ENCODE measurements at regions not wholly inside any gene's neighbourhood (a gene's known extent, or its start where the extent isn't known, plus 50 kb on each side); places are given as distances from the start of the nearest gene placed in this dataset.

DNA sequence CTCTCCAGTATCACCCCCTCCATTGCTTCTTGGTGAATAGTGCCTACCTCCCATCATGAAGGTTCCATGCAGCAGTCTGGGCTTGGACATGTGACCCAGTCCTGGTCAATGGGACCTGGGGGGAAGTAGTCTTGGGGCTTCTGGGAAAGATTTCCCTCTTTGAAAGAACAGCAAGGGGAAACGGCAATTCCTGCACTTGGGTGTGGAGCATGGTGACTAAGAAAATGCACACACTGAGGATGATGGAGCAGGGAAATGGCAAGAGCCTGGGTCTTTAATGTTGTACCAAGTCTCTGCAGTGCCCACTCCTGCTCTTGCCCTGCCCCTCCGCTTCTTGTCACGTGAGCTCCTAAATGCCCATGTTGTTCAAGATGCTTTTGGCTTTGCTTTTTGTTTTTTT is 131.4 kb upstream of the SIX2 start:
- Mint-ChIP-seq H3K27ac (no peak overlapping the region), H3K4me3 (ENCODE audit: low read depth) (no peak overlapping the region), H3K9me3 (no peaks in the 10 kb centered on the region), H3K4me1 (ENCODE audit: low read depth) (no peaks in the 10 kb centered on the region), H3K36me3 (ENCODE audit: low read depth) (no peaks in the 10 kb centered on the region), H3K27me3 (ENCODE audit: low read depth) (peaks cover 35% of the 10 kb centered on the region)
- intact Hi-C loops (cut with micrococcal nuclease) = no loop called here
- no peak for DNase-seq (ENCODE audit: low spot score)

DNA sequence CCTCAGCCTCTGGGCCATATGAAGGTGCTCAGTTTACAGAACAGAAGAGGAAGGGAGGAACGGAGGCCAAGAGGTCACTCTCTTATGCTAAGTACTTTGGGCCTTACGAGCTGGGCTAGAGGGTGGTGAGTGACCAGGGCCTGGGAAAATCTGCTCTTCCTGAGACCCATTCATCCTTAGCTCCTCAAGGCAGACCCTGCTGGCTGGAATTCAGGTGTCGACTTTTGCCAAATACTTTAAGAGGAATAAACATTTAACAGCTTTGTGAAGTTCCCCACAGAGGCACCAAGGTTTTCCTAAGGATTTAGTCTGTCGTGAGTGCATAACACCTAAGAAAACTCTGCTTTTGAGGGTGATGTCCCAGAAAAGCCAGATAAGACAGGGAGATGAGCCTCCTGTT is 129.7 kb upstream of the SIX2 start:
- H3K27ac Mint-ChIP-seq = no peak overlapping the region

DNA sequence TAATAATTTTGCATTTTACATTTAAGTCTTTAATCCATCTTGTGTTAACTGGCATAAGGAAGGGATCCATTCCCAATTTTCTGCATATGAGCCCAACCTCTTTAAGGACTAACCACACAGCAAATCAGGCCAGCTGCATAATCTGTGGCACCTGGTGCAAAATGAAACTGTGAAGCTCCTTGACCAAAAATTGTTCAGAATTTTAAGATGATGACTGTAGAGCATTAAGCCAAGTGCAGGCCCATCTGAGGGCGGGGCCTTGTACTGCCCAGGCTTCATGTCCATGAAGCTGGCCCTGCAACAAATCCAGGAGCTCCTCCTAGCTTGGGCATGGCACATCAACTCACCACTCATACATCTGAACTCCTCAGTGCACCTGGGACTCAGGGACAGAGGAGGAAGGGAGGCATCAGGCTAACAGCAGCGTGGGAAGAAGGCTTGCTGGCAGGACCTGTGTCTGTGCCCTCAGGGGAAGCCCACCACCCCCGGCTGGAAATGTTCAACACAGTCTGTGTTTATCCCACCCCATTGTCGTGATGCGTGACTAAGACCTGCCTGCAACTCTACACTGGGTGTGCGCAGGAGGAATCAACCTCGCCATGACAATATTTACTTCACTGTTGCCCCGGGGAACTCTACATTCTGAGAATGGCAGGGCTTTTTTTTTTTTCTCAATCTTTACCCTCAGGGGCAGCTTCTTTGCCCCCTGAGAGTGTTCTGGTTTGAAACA is 128.9 kb upstream of the SIX2 start:
- no peaks in the 10 kb centered on the region for H3K36me3 Mint-ChIP-seq (ENCODE audit: low read depth)
- H3K4me3 Mint-ChIP-seq (ENCODE audit: low read depth) = no peak overlapping the region
- intact Hi-C loops (cut with micrococcal nuclease) = no loop called here
- peaks cover 26% of the 10 kb centered on the region for H3K27me3 Mint-ChIP-seq (ENCODE audit: low read depth)
- H3K4me1 Mint-ChIP-seq (ENCODE audit: low read depth) = peaks cover 3% of the 10 kb centered on the region
- no peaks in the 10 kb centered on the region for H3K9me3 Mint-ChIP-seq
- H3K27ac Mint-ChIP-seq = no peak overlapping the region
- DNase-seq (ENCODE audit: low spot score) = no peak

More for the DNA sequence above, 129.7 kb upstream of the SIX2 start:
- Mint-ChIP-seq H3K36me3 (ENCODE audit: low read depth) (no peaks in the 10 kb centered on the region), H3K4me1 (ENCODE audit: low read depth) (peaks cover 3% of the 10 kb centered on the region), H3K9me3 (no peaks in the 10 kb centered on the region), H3K4me3 (ENCODE audit: low read depth) (no peak overlapping the region), H3K27me3 (ENCODE audit: low read depth) (peaks cover 27% of the 10 kb centered on the region)
- intact Hi-C loops (cut with micrococcal nuclease) = no loop called here
- no peak for DNase-seq (ENCODE audit: low spot score)

DNA sequence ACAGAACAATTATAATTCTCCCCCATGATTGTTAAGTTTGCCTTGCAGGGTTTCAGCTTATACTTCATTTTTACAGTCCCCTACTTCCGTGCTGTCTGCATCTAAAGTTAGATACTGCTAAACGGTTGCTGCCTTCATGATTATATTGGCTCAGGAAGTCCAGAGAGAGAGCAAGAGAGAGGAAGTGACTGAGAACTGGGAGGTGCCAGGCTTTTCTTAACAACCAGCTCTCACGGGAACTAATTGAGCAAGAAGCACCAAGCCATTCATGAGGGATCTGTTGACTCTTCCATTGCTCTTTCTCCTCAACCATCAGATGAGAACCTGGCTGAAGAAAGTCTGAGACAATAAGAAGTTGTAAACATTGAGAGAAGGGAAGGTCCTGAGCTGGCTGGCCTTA is 125.5 kb upstream of the SIX2 start:
- Mint-ChIP-seq H3K4me3 (ENCODE audit: low read depth) (no peak overlapping the region), H3K27ac (no peak overlapping the region), H3K36me3 (ENCODE audit: low read depth) (no peaks in the 10 kb centered on the region), H3K9me3 (no peaks in the 10 kb centered on the region), H3K27me3 (ENCODE audit: low read depth) (peaks cover 19% of the 10 kb centered on the region), H3K4me1 (ENCODE audit: low read depth) (peaks cover 3% of the 10 kb centered on the region)
- DNase-seq (ENCODE audit: low spot score) = no peak
- intact Hi-C loops (cut with micrococcal nuclease) = no loop called here

DNA sequence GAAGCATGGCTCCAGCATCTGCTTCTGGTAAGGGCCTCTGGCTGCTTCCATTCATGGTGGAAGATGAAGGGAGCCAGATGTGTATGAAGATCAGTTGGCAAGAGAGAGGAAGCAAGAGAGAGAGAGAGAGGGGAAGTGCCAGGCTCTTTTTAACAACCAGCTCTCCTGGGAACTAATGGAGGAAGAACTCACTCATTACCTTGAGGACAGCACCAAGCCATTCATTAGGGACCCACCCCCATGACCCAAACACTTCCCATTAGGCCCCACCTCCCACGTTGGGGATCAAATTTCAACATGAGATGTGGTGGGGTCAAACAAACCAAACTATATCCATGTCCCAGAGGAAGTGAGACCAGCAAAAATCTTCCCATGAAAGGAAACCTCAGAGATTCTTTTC is 124.8 kb upstream of the SIX2 start:
- no peak overlapping the region for H3K4me3 Mint-ChIP-seq (ENCODE audit: low read depth)
- no peaks in the 10 kb centered on the region for H3K36me3 Mint-ChIP-seq (ENCODE audit: low read depth)
- H3K27ac Mint-ChIP-seq = no peak overlapping the region
- no peak for DNase-seq (ENCODE audit: low spot score)
- intact Hi-C loops (cut with micrococcal nuclease) = no loop called here
- H3K27me3 Mint-ChIP-seq (ENCODE audit: low read depth) = peaks cover 18% of the 10 kb centered on the region
- H3K4me1 Mint-ChIP-seq (ENCODE audit: low read depth) = peaks cover 3% of the 10 kb centered on the region
- no peaks in the 10 kb centered on the region for H3K9me3 Mint-ChIP-seq

DNA sequence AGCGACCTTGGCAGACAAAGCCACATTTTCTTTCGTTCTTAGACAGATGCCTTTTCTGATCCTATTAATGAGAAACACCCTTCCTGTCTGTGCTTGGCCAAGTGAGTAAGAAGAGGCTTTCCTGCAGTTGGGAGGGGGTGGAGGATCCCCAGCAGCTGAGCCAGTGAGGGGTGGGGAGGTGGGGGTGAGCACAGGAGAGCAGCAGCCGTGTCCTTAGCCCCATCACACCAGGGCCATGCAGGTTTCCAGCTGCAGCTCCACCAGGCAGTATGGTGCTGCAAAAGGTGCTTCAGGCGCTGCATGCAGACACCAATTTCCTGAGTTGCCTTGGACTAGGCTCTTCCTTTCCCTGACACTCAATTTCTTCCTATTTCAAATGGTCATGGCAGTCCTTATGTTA is 123.3 kb upstream of the SIX2 start:
- Mint-ChIP-seq H3K27me3 (ENCODE audit: low read depth) (peaks cover 16% of the 10 kb centered on the region), H3K4me1 (ENCODE audit: low read depth) (peaks cover 3% of the 10 kb centered on the region), H3K4me3 (ENCODE audit: low read depth) (no peak overlapping the region), H3K9me3 (no peaks in the 10 kb centered on the region), H3K27ac (no peak overlapping the region), H3K36me3 (ENCODE audit: low read depth) (no peaks in the 10 kb centered on the region)
- intact Hi-C loops (cut with micrococcal nuclease) = no loop called here
- DNase-seq (ENCODE audit: low spot score) = no peak

DNA sequence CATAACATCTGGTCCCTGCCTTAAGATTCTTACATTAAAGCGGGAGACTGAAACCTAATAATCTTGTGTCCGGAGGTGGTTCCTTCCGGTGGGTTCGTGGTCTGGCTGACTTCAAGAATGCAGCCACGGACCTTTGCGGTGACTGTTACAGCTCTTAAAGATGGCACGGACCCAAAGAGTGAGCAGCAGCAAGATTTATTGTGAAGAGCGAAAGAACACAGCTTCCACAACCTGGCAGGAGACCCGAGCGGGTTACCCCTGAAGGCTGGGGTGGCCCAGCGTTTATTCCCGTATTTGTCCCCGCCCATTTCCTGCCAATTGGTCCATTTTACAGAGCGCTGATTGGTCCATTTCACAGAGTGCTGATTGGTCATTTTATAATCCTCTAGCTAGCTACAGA is 122.3 kb upstream of the SIX2 start:
- H3K27ac Mint-ChIP-seq = no peak overlapping the region
- DNase-seq (ENCODE audit: low spot score) = no peak
- peaks cover 3% of the 10 kb centered on the region for H3K4me1 Mint-ChIP-seq (ENCODE audit: low read depth)
- H3K9me3 Mint-ChIP-seq = no peaks in the 10 kb centered on the region
- no peak overlapping the region for H3K4me3 Mint-ChIP-seq (ENCODE audit: low read depth)
- H3K27me3 Mint-ChIP-seq (ENCODE audit: low read depth) = peaks cover 14% of the 10 kb centered on the region
- intact Hi-C loops (cut with micrococcal nuclease) = no loop called here
- no peaks in the 10 kb centered on the region for H3K36me3 Mint-ChIP-seq (ENCODE audit: low read depth)

DNA sequence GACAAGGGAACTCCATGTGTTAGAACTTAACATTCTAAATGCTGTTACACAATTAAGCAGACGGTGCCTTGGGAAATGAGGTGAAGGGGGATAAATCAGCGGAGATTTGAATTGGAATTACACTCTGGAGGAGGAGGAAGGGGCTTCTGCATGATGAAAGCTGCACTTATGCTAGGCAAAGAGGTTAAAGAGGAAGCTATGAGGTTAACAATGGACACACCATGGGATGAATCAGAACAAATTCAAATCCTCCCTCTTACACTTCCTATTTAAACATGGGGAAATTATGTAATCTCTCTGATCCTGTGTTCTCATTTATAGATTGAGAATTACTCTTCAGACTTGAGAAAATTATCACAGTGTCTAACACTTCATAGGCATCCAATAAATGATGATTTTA is 121.5 kb upstream of the SIX2 start:
- no peaks in the 10 kb centered on the region for H3K9me3 Mint-ChIP-seq
- H3K4me1 Mint-ChIP-seq (ENCODE audit: low read depth) = peaks cover 3% of the 10 kb centered on the region
- H3K36me3 Mint-ChIP-seq (ENCODE audit: low read depth) = no peaks in the 10 kb centered on the region
- peaks cover 11% of the 10 kb centered on the region for H3K27me3 Mint-ChIP-seq (ENCODE audit: low read depth)
- no peak overlapping the region for H3K4me3 Mint-ChIP-seq (ENCODE audit: low read depth)
- H3K27ac Mint-ChIP-seq = no peak overlapping the region
- DNase-seq (ENCODE audit: low spot score) = no peak
- intact Hi-C loops (cut with micrococcal nuclease) = no loop called here

DNA sequence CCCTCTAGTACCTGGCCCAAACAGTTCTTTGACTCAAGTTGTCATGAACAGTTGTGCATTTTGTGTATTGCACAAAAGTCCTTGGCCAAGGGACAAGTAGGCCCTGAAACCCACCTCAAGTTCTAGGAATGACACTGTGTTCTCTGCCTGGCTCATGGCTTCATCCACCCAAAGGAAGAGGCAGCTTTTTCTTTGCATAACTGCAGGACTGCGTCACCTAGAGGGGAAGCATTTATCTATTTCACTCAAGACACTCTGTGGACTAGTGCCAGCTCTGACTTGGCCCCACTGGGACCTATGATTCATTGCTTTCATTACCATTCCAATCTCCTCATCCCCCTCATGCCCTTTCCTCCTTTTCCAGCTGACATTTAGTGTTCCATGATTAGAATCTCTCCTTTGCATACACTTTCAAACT is 119.3 kb upstream of the SIX2 start:
- intact Hi-C loops (cut with micrococcal nuclease) = no loop called here
- H3K27ac Mint-ChIP-seq = no peak overlapping the region
- H3K27me3 Mint-ChIP-seq (ENCODE audit: low read depth) = peaks cover 7% of the 10 kb centered on the region
- H3K4me1 Mint-ChIP-seq (ENCODE audit: low read depth) = no peaks in the 10 kb centered on the region
- no peaks in the 10 kb centered on the region for H3K9me3 Mint-ChIP-seq
- no peaks in the 10 kb centered on the region for H3K36me3 Mint-ChIP-seq (ENCODE audit: low read depth)
- DNase-seq (ENCODE audit: low spot score) = no peak
- no peak overlapping the region for H3K4me3 Mint-ChIP-seq (ENCODE audit: low read depth)

DNA sequence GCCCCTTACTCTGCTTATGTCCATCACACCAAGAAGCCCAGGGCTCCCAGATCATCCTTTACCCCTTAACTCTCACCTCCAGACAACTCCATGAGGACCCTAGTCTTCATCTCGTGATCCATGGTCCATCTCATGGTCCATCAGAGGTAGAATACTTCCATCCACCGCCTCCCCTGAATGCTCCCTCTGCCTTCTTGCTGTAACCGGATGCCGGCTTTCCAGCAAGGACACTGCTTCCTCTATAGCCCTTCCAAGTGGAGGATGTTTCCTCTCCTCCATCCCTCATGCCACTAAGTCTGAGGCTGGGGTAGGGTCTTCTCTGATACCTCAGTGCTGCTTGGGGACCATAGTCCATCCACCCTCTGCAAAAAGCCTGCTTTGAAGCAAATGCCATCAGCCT is 118.6 kb upstream of the SIX2 start:
- Mint-ChIP-seq H3K9me3 (no peaks in the 10 kb centered on the region), H3K4me1 (ENCODE audit: low read depth) (no peaks in the 10 kb centered on the region), H3K4me3 (ENCODE audit: low read depth) (no peak overlapping the region), H3K36me3 (ENCODE audit: low read depth) (no peaks in the 10 kb centered on the region), H3K27ac (no peak overlapping the region), H3K27me3 (ENCODE audit: low read depth) (peaks cover 3% of the 10 kb centered on the region)
- DNase-seq (ENCODE audit: low spot score) = no peak
- intact Hi-C loops (cut with micrococcal nuclease) = no loop called here

DNA sequence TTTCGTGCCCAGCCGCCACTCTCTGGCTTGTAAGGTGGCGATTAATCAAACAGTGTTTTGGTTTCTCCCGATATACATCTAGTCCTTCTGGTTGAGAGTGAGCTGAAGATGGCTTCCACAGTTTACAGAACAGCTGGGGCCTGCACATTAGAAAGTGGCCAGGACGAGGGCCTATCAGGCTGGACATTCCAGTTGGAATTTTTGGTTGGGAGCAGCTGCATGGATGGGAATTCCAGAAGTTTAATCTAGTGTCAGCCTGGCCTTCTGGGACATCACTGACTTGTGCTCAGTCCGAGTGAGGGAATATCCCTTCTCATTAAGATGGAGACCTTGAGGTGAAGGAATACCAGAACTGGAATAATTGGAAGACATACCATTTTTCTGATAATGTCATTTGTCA is 118.1 kb upstream of the SIX2 start:
- no peak for DNase-seq (ENCODE audit: low spot score)
- Mint-ChIP-seq H3K9me3 (no peaks in the 10 kb centered on the region), H3K27ac (no peak overlapping the region), H3K27me3 (ENCODE audit: low read depth) (peaks cover 3% of the 10 kb centered on the region), H3K36me3 (ENCODE audit: low read depth) (no peaks in the 10 kb centered on the region), H3K4me3 (ENCODE audit: low read depth) (no peak overlapping the region), H3K4me1 (ENCODE audit: low read depth) (no peaks in the 10 kb centered on the region)
- intact Hi-C loops (cut with micrococcal nuclease) = no loop called here

DNA sequence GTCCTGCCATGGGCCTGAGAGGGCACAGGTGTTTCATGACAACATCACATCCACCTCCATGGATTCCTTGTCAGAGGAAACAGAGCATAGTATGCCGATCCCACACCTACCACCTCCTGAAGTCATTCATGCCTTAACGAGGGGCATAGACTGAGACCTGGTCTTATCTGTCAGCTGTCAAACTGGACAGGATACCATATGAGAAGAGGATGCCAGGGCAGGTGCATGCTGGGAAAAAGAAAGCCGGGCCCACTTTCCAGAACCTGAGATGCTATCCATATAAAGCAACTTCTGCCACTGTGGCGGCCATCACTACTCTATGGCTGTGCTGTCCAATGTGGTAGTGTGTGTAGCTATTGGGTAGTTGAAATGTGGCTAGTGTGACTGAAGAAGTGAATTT is 116.0 kb upstream of the SIX2 start:
- Mint-ChIP-seq H3K27ac (no peak overlapping the region), H3K9me3 (no peaks in the 10 kb centered on the region), H3K27me3 (ENCODE audit: low read depth) (peaks cover 3% of the 10 kb centered on the region), H3K4me1 (ENCODE audit: low read depth) (no peaks in the 10 kb centered on the region), H3K4me3 (ENCODE audit: low read depth) (no peak overlapping the region), H3K36me3 (ENCODE audit: low read depth) (no peaks in the 10 kb centered on the region)
- intact Hi-C loops (cut with micrococcal nuclease) = no loop called here
- no peak for DNase-seq (ENCODE audit: low spot score)

DNA sequence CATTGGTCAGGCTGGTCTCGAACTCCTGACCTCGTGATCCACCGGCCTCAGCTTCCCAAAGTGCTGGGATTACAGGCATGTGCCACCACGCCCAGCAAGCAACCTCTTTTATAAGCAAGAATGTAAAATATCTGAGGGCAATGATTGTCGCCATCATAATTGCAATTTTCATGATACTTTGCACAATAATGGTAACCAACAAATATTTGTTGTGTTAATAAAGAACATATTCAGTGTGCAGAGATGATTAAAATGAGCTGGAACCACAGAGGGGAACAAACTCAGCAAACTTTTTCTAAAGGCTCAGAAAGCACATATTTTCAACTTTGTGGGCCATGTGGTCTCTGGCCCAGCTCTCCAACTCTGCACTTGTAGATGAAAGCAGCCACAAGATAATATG is 115.2 kb upstream of the SIX2 start:
- Mint-ChIP-seq H3K4me1 (ENCODE audit: low read depth) (no peaks in the 10 kb centered on the region), H3K27me3 (ENCODE audit: low read depth) (peaks cover 3% of the 10 kb centered on the region), H3K9me3 (no peaks in the 10 kb centered on the region), H3K27ac (no peak overlapping the region), H3K36me3 (ENCODE audit: low read depth) (no peaks in the 10 kb centered on the region), H3K4me3 (ENCODE audit: low read depth) (no peak overlapping the region)
- DNase-seq (ENCODE audit: low spot score) = no peak
- intact Hi-C loops (cut with micrococcal nuclease) = no loop called here

All from activated T-helper 2 cell treated with anti-CD3 and anti-CD28 coated beads, Interferon-gamma antibody, Interleukin-2, Interleukin-4, amounts not matched to agents 10 μg/mL and 5 μg/mL and 100 μg/mL, durations not matched to agents 14 hours and 24 hours and 36 hours (primary cell).